ENCODE measurements at regions not wholly inside any gene's neighbourhood (a gene's known extent, or its start where the extent isn't known, plus 50 kb on each side); places are given as distances from the start of the nearest gene placed in this dataset.

DNA sequence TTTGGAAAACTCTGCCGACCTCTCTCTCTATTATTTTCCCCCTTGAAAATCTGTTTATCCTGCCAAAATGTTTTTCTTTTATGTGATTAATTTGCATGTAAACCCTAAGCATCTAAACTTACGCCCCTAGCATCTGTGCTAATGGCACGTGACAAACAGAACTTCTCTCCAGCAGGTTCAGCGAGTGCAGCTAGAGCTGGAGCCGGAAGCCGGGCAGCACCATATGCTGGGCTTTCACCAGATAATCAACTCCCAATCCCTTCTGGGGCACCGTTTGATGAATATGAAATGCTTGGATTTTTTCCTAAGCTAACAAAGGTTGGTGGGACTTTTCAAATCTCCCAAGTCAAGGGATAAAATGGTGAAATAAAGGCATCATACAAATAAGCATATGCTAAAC is 667.5 kb upstream of the TMEM132C start:
- TF ChIP-seq, protein P1, sequence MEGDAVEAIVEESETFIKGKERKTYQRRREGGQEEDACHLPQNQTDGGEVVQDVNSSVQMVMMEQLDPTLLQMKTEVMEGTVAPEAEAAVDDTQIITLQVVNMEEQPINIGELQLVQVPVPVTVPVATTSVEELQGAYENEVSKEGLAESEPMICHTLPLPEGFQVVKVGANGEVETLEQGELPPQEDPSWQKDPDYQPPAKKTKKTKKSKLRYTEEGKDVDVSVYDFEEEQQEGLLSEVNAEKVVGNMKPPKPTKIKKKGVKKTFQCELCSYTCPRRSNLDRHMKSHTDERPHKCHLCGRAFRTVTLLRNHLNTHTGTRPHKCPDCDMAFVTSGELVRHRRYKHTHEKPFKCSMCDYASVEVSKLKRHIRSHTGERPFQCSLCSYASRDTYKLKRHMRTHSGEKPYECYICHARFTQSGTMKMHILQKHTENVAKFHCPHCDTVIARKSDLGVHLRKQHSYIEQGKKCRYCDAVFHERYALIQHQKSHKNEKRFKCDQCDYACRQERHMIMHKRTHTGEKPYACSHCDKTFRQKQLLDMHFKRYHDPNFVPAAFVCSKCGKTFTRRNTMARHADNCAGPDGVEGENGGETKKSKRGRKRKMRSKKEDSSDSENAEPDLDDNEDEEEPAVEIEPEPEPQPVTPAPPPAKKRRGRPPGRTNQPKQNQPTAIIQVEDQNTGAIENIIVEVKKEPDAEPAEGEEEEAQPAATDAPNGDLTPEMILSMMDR (IDR thresholded peaks at IDR 0.05) = no peak
- no peak for TF ChIP-seq ZFX (IDR thresholded peaks at IDR 0.05; ENCODE audit: borderline replicate concordance)
